Uterus (tissue), 2 donors: ENCODE measurements at regions not wholly inside any gene's neighbourhood (a gene's known extent, or its start where the extent isn't known, plus 50 kb on each side); places are given as distances from the start of the nearest gene placed in this dataset.

Experiments
- POLR2A ChIP-seq, 2 donors: fragments of 450-650 bp; IDR thresholded peaks; one replicate each; pipeline ENCODE4 v1.6.1; 2016; ENCODE audit warnings: antibody characterized with exemption in 2 of 2, mild to moderate bottlenecking in 1 of 2, moderate library complexity in 1 of 2
- TF ChIP-seq, protein P1 (sequence below), 4 experiments: fragments of 200-600 bp in 2 of 4; fragments of 450-650 bp in 2 of 4; sonication (generic) in 2 of 4; IDR thresholded peaks; one replicate each; pipeline ENCODE4 v1.5.1; 2016 to 2019; ENCODE audit warnings: antibody characterized with exemption in 4 of 4, mild to moderate bottlenecking in 2 of 4, moderate library complexity in 1 of 4

DNA sequence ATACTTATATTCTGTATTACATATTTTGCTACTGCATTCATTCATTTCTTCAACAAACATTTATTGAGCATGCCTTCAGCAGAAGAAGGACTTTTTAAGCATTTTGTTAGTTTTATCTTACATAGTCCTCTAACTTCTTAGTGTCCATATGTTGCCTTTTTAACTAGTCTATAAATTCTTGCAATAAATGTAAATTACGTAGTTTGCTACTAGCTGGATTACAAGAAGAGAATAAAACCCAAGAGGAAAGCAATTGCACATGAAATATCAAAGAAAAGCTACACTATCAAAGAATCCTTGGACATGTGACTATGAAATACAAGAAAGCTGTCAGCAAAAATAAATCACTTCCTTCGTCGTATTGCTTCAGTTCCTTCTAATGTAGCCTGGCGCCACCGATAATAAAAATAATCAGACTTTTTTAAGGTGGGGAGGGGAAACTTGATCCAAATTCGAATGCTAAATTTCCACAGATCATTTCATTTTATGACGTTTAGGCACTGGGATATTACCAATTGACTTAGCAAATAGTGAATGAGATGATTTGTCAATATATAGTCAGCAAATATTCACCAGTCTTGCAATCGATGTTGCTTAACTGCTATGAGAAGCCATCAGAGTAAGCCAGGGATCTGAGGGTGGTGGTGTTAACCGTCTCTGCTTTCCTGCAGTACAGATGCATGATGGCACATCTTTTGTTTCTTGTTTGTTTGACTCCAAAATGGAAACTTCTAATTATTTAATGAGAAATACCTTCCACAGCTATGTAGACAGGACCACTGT, 258.7 kb upstream of the EXOC2 start:
- TF ChIP-seq, protein P1, sequence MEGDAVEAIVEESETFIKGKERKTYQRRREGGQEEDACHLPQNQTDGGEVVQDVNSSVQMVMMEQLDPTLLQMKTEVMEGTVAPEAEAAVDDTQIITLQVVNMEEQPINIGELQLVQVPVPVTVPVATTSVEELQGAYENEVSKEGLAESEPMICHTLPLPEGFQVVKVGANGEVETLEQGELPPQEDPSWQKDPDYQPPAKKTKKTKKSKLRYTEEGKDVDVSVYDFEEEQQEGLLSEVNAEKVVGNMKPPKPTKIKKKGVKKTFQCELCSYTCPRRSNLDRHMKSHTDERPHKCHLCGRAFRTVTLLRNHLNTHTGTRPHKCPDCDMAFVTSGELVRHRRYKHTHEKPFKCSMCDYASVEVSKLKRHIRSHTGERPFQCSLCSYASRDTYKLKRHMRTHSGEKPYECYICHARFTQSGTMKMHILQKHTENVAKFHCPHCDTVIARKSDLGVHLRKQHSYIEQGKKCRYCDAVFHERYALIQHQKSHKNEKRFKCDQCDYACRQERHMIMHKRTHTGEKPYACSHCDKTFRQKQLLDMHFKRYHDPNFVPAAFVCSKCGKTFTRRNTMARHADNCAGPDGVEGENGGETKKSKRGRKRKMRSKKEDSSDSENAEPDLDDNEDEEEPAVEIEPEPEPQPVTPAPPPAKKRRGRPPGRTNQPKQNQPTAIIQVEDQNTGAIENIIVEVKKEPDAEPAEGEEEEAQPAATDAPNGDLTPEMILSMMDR (IDR thresholded peaks at IDR 0.05) = no peak
- no peak for TF ChIP-seq POLR2A (IDR thresholded peaks at IDR 0.05)
